ENCODE measurements at regions not wholly inside any gene's neighbourhood (a gene's known extent, or its start where the extent isn't known, plus 50 kb on each side); places are given as distances from the start of the nearest gene placed in this dataset.

DNA sequence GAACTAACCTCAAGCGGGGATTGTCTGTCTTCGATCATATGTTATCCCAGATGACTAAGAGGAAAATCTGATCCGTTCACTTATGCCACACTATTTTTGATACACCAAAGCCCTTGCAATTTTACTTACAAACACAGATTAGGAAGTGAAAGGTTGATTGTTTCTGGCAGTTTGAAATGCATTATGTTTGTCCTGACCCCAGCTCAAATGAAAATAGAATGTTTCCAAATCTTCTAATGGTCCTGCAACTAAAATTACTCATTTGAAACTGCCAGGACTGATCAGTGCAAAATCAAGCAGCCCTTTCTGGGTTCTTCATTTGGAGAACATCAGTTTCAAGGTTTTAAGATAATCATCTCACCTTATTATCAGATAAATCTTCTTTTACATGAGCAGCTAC, 696.7 kb upstream of the WWC1 start:
- H3K27ac ChIP-seq = no peak overlapping the region
- TF ChIP-seq, protein P1, sequence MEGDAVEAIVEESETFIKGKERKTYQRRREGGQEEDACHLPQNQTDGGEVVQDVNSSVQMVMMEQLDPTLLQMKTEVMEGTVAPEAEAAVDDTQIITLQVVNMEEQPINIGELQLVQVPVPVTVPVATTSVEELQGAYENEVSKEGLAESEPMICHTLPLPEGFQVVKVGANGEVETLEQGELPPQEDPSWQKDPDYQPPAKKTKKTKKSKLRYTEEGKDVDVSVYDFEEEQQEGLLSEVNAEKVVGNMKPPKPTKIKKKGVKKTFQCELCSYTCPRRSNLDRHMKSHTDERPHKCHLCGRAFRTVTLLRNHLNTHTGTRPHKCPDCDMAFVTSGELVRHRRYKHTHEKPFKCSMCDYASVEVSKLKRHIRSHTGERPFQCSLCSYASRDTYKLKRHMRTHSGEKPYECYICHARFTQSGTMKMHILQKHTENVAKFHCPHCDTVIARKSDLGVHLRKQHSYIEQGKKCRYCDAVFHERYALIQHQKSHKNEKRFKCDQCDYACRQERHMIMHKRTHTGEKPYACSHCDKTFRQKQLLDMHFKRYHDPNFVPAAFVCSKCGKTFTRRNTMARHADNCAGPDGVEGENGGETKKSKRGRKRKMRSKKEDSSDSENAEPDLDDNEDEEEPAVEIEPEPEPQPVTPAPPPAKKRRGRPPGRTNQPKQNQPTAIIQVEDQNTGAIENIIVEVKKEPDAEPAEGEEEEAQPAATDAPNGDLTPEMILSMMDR (conservative IDR thresholded peaks at IDR 0.05) = no peak

DNA sequence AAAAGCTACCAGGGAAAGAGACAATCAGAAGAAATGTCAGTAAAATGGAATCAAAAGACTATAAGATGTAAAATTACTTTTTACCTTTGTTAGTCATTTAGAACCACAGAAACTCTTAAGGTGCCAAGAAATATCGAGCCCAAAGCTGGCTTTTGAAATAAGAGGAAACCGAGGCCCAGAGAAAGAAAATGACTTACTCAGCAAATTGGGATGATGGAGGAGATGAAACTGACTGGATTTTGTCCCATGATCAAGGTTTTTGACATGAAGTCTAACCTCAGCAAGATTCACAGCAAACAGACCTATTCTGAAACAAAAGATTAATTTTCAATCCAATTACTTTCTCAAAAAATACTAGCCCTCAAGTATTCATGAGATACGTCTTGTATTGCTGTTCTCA, 696.2 kb upstream of the WWC1 start:
- no peak overlapping the region for H3K27ac ChIP-seq
- TF ChIP-seq, protein P1 (conservative IDR thresholded peaks at IDR 0.05) = no peak

DNA sequence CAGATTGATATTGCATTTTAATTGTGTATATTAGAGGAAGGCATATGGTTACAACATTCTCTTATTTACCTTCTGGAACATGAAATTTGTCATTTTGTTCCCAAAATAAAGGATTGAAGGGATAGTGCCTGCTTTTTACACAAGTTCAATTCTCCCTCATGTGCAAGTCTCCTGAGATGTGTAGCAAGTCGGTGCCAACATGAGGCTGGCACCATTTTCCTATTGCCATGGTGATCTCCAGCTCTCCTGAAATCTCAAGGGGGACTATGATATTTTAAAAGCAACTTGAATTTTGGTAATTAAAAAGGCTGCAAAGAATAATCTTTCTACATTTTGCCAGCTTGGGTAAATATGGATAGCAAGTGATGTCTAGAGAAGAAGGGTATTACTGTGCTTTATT, 693.3 kb upstream of the WWC1 start:
- H3K27ac ChIP-seq = no peak overlapping the region
- TF ChIP-seq, protein P1 (conservative IDR thresholded peaks at IDR 0.05) = no peak

DNA sequence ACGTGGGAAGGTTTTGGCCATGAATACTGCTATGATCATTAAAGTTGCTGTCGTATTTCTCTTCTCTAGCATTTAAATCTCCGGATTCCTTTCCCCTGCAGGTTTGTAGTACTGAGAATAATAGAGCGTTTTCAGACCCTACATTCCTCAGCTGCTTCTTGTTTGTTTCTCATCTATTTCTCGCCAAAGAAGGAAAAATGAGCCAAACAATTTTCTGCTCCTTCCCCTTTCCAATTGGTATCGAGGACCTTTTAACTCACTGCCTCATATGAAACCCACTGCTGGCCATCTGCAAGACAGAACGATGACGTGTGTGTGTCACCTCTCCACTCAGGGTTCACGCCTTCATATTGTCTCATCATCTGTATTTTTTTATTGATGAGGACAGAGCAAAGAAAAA, 689.4 kb upstream of the WWC1 start:
- TF ChIP-seq, protein P1 (conservative IDR thresholded peaks at IDR 0.05) = no peak
- no peak overlapping the region for H3K27ac ChIP-seq

DNA sequence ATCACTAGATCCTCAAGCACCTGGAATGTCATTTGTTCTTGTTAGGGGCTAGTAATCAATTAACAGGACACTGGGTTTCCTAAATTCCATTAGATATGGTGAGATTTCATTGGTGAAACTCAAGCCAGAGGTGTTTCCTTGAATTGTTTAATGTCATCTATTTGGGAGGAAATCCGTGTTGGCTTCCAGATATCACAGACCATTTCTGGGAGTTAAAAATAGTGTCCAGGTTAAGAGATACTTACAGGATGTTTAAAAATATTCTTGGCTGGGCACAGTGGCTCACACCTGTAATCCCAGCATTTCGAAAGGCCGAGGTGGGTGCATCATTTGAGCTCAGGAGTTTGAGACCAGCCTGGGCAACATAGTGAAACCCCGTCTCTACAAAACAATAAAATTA, 688.3 kb upstream of the WWC1 start:
- H3K27ac ChIP-seq = no peak overlapping the region
- TF ChIP-seq, protein P1 (conservative IDR thresholded peaks at IDR 0.05) = no peak

DNA sequence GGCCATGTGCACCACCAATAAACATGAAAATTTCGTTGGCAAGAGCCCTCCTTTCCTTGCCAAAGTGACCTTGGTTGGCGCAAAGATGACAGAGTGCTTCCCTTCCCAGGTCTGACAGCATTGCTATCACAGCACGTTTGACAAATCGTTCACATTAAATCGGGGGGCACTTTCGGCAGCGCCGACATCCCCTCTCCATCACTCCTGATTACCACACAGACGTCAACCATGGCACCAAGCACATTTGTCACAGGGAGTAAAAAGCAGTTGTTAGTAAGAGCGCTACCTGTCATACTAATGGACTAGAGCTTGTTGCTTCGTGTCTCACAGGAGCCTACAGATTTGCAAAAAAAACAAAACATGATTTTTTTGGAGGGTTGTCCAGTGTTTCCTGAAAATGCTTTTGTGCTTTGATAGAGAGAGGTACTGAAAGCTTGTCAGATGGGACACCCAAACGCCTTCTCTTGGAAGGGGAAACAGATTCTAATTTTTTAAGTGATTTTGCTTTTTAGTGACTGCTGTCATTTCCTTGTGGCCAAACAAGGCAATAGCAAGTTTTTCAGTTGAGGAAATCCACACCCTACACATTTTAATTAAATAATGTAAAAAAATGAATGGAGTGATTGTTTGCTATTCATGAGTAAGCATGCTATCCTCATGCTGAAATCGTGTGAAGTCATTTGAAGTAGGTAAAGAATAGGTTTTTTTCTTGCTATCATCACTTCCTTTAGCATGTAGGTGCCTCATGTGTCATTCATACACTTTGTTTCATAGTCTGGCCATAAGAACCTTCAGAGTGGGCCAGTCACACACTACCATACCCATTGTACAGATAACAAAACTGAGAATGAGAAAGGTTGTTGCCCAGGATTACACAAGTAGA, 682.8 kb upstream of the WWC1 start:
- TF ChIP-seq, protein P1 (conservative IDR thresholded peaks at IDR 0.05) = no peak
- no peak overlapping the region for H3K27ac ChIP-seq

DNA sequence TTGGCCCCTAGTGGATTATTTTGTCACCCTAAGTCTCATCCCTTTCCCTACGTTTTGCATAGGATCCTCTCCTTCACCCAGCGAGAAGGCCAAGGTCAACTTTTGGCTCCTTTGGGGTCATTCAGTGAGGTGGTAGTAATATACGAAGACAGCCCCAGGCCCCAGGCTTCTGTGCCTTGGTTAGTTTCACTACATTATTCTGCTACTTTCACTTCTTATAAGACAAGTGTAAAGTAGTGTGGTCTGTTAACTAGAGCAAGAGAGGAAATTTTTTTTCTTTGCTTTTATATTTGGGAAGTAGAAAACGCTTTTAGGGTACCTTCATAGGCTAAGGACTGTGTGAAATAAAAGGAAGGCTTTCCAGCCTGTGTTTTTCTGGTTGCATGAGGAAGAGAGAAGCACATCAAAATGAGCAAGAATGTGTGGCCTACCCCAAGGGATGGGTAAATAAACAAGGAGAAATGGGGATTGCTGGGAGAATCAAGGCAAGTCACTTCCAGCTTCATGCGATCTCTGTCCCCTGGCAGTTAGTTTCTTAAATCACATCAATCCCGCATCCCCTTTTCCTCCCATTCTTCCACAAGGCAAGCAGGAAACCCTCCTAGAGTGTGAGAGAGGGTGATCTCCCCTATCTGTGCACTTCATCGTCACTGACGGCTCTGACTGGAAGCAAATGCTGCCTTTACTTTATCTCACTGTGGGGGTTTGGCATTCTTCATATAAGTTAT, 677.0 kb upstream of the WWC1 start:
- no peak overlapping the region for H3K27ac ChIP-seq
- TF ChIP-seq, protein P1 (conservative IDR thresholded peaks at IDR 0.05) = no peak
